ENCODE measurements at regions not wholly inside any gene's neighbourhood (a gene's known extent, or its start where the extent isn't known, plus 50 kb on each side); places are given as distances from the start of the nearest gene placed in this dataset.

DNA sequence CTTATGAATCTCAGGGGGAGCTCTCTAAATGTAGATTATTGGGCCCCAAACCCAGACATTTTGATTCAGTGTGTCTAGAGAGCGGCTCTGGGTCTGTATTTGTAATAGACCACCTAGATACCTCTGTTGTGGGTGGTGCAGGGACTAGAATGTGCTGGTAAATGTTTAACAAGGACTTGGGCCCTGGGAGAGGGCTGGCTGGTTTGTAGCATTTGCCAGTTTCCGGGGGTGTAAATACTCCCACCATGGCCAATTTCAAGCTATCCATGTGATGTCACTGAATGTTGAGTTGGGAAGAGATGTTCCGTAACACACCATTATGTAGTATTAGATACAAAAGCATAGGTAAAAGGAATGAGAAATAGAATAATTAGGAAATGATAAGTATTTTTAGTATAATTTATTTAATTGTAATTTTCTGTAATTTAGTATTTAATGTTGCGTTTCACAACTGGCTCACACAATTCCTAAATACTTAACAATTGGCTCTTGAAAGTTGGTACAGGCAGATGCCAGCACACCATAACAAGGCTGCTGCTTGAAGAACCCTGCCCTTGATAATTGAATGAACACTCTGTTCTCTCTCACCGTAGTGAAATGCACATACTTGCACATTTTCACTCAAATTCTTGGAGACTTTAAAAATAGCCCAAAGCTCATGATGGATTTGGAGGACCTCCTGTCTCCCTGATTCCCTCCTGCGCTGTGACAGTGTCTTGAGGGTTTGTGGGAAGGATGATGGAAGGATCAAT, 359.2 kb upstream of the PROK2 start:
- Histone ChIP-seq H3K9me3 (no peaks in the 10 kb centered on the region), H3K27ac (no peak overlapping the region), H3K36me3 (no peaks in the 10 kb centered on the region), H3K4me1 (peaks cover 0 to 22% (median 8%) of the 10 kb centered on the region in 4 donors), H3K4me3 (no peak overlapping the region), H3K27me3 (no peaks in the 10 kb centered on the region)
- no peak for DNase-seq (ENCODE audit: low spot score in 2 of 2)
- TF ChIP-seq EP300 (IDR thresholded peaks at IDR 0.05) (no peak), POLR2A (IDR thresholded peaks at IDR 0.05) (no peak)
- TF ChIP-seq, protein P1, sequence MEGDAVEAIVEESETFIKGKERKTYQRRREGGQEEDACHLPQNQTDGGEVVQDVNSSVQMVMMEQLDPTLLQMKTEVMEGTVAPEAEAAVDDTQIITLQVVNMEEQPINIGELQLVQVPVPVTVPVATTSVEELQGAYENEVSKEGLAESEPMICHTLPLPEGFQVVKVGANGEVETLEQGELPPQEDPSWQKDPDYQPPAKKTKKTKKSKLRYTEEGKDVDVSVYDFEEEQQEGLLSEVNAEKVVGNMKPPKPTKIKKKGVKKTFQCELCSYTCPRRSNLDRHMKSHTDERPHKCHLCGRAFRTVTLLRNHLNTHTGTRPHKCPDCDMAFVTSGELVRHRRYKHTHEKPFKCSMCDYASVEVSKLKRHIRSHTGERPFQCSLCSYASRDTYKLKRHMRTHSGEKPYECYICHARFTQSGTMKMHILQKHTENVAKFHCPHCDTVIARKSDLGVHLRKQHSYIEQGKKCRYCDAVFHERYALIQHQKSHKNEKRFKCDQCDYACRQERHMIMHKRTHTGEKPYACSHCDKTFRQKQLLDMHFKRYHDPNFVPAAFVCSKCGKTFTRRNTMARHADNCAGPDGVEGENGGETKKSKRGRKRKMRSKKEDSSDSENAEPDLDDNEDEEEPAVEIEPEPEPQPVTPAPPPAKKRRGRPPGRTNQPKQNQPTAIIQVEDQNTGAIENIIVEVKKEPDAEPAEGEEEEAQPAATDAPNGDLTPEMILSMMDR (IDR thresholded peaks at IDR 0.05), result no peak
- 58 to 69% methylated on average over 6 of the region's 6 CpGs for WGBS, 2 donors

- TF ChIP-seq EP300 (IDR thresholded peaks at IDR 0.05), result no peak
- TF ChIP-seq, protein P1 (IDR thresholded peaks at IDR 0.05), result no peak
- TF ChIP-seq POLR2A (IDR thresholded peaks at IDR 0.05), result no peak
- no peaks in the 10 kb centered on the region for H3K9me3 ChIP-seq
- no peaks in the 10 kb centered on the region for H3K27me3 ChIP-seq
- H3K4me3 ChIP-seq, result no peak overlapping the region
- H3K4me1 ChIP-seq, result peaks cover 0 to 22% (median 8%) of the 10 kb centered on the region in 4 donors
- no peak overlapping the region for H3K27ac ChIP-seq
- H3K36me3 ChIP-seq, result no peaks in the 10 kb centered on the region
- 87 to 88% methylated on average over 7 of the region's 7 CpGs for WGBS, 2 donors
- DNase-seq (ENCODE audit: low spot score in 2 of 2), result no peak
These were observed 358.4 kb upstream of the PROK2 start for GRCh38 chr3:72143322-72143721.

DNA sequence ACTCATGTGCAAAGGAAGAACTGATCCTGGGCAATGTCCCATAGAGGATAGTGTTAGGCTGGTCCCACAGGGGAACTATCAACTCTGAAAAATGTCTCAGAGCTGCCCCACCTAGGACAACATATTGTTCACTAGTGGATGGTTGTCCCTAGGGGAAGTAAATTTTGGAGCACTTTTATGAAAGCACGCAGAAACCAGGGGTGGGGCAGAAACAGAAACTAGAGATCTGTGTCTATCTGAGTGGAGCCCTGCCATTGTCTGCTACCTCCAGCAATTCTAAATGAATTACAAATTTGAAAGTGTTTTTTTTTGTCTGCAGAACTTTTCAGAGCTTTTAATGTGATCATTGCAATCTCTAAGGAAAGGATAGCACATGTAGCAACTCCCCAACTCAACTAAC, 357.1 kb upstream of the PROK2 start:
- TF ChIP-seq, protein P1 (IDR thresholded peaks at IDR 0.05), result no peak
- TF ChIP-seq EP300 (IDR thresholded peaks at IDR 0.05) (no peak), POLR2A (IDR thresholded peaks at IDR 0.05) (no peak)
- Histone ChIP-seq H3K9me3 (no peaks in the 10 kb centered on the region), H3K27ac (no peak overlapping the region), H3K27me3 (no peaks in the 10 kb centered on the region), H3K4me1 (peaks cover 0 to 22% (median 8%) of the 10 kb centered on the region in 4 donors), H3K4me3 (no peak overlapping the region), H3K36me3 (no peaks in the 10 kb centered on the region)
- 38 to 68% methylated on average over 1 of the region's 1 CpG for WGBS, 2 donors
- DNase-seq (ENCODE audit: low spot score in 2 of 2), result no peak

- WGBS, 2 donors, result 73 to 75% methylated on average over 1 of the region's 1 CpG
- Histone ChIP-seq H3K4me1 (peaks cover 0 to 22% (median 8%) of the 10 kb centered on the region in 4 donors), H3K27me3 (no peaks in the 10 kb centered on the region), H3K36me3 (no peaks in the 10 kb centered on the region), H3K9me3 (no peaks in the 10 kb centered on the region), H3K4me3 (no peak overlapping the region), H3K27ac (no peak overlapping the region)
- no peak for DNase-seq (ENCODE audit: low spot score in 2 of 2)
- TF ChIP-seq, protein P1 (IDR thresholded peaks at IDR 0.05), result no peak
- TF ChIP-seq EP300 (IDR thresholded peaks at IDR 0.05) (no peak), POLR2A (IDR thresholded peaks at IDR 0.05) (no peak)
These were observed 356.3 kb upstream of the PROK2 start for GRCh38 chr3:72141264-72141663.

- no peak overlapping the region for H3K4me3 ChIP-seq
- WGBS, 2 donors, result 93 to 94% methylated on average over 2 of the region's 2 CpGs
- TF ChIP-seq, protein P1 (IDR thresholded peaks at IDR 0.05), result no peak
- TF ChIP-seq POLR2A (IDR thresholded peaks at IDR 0.05) (no peak), EP300 (IDR thresholded peaks at IDR 0.05) (no peak)
These were observed 354.4 kb upstream of the PROK2 start for GRCh38 chr3:72139316-72139715.

More at GRCh38 chr3:72139316-72139715, 354.4 kb upstream of the PROK2 start:
- H3K36me3 ChIP-seq, result no peaks in the 10 kb centered on the region
- H3K27me3 ChIP-seq, result no peaks in the 10 kb centered on the region
- no peak for DNase-seq (ENCODE audit: low spot score in 2 of 2)
- peaks cover 0 to 9% (median 4%) of the 10 kb centered on the region in 4 donors for H3K4me1 ChIP-seq
- no peak overlapping the region for H3K27ac ChIP-seq
- no peaks in the 10 kb centered on the region for H3K9me3 ChIP-seq
